Breast epithelium (tissue), 4 donors: ENCODE measurements at regions not wholly inside any gene's neighbourhood (a gene's known extent, or its start where the extent isn't known, plus 50 kb on each side); places are given as distances from the start of the nearest gene placed in this dataset.

Experiments used
- DNase-seq, 2 donors: peaks; one replicate each; pipeline ENCODE4 v3.0.0-alpha.2; 2019; ENCODE audit warnings: low spot score in 2 of 2
- H3K27ac ChIP-seq, 2 donors: fragments of 200-600 bp; sonication (generic) in 1 of 2; one replicate each; pipeline ENCODE4 v1.5.1; 2016 to 2019; ENCODE audit warnings: mild to moderate bottlenecking in 1 of 2
- H3K27me3 ChIP-seq, 2 donors: fragments of 200-600 bp; sonication (generic) in 1 of 2; one replicate each; pipeline versions ENCODE4 v1.5.1 to v1.6.0; 2017 to 2019; ENCODE audit warnings: control low read depth in 1 of 2, mild to moderate bottlenecking in 1 of 2
- H3K36me3 ChIP-seq: fragments of 200-600 bp; one replicate; pipeline ENCODE4 v1.5.1; 2019
- H3K4me1 ChIP-seq, 2 donors: fragments of 200-600 bp; sonication (generic); one replicate each; pipeline ENCODE4 v1.5.1; 2016 to 2019; ENCODE audit warnings: control low read depth in 1 of 2
- H3K4me3 ChIP-seq, 3 donors: fragments of 200-600 bp; sonication (generic); 1 replicate in 2 of 3; 2 replicates in 1 of 3; pipeline ENCODE4 v1.5.1; 2016 to 2019; ENCODE audit warnings: mild to moderate bottlenecking in 3 of 3, moderate library complexity in 2 of 3
- H3K9me3 ChIP-seq, 2 donors: fragments of 200-600 bp; sonication (generic) in 1 of 2; one replicate each; pipeline ENCODE4 v1.5.1; 2016 to 2019; ENCODE audit warnings: control low read depth in 1 of 2
- CTCF ChIP-seq, 3 donors: fragments of 450-650 bp; IDR thresholded peaks; one replicate each; pipeline ENCODE4 v1.5.1; 2016 to 2017; ENCODE audit warnings: antibody characterized with exemption in 3 of 3, mild to moderate bottlenecking in 3 of 3, moderate library complexity in 3 of 3
- POLR2A ChIP-seq: fragments of 450-650 bp; IDR thresholded peaks from one replicate; pipeline ENCODE4 v1.6.1; 2016; ENCODE audit warnings: antibody characterized with exemption, mild to moderate bottlenecking, moderate library complexity
- POLR2AphosphoS5 ChIP-seq, 3 donors: sonication (generic); formaldehyde crosslinking; IDR thresholded peaks; one replicate each; pipeline ENCODE4 v1.6.1; 2017; ENCODE audit warnings: antibody characterized with exemption in 3 of 3
- intact Hi-C: fragments of 100-400 bp; cut with DNase I; formaldehyde crosslinking; loops from one replicate; pipeline ENCODE4 v1.15.1; 2023; ENCODE audit warnings: low total_unique reads

GRCh38 chr3:117238806-117239205 is 529.2 kb downstream of the TUSC7 start:
- H3K27ac ChIP-seq = no peak overlapping the region
- no peaks in the 10 kb centered on the region for H3K9me3 ChIP-seq
- TF ChIP-seq POLR2AphosphoS5 (IDR thresholded peaks at IDR 0.05) (no peak), POLR2A (no peak), CTCF (IDR thresholded peaks at IDR 0.05) (no peak)
- no peak overlapping the region for H3K4me3 ChIP-seq
- DNase-seq = no peak
- no peaks in the 10 kb centered on the region for H3K36me3 ChIP-seq
- H3K4me1 ChIP-seq = no peaks in the 10 kb centered on the region
- intact Hi-C loops = no loop called here
- no peaks in the 10 kb centered on the region for H3K27me3 ChIP-seq

GRCh38 chr3:117243657-117244056 is 534.1 kb downstream of the TUSC7 start:
- no peak for DNase-seq
- H3K27me3 ChIP-seq = no peaks in the 10 kb centered on the region
- H3K9me3 ChIP-seq = no peaks in the 10 kb centered on the region
- intact Hi-C loops = no loop called here
- no peaks in the 10 kb centered on the region for H3K4me1 ChIP-seq
- TF ChIP-seq POLR2AphosphoS5 (IDR thresholded peaks at IDR 0.05) (no peak), POLR2A (no peak), CTCF (IDR thresholded peaks at IDR 0.05) (no peak)
- H3K27ac ChIP-seq = no peak overlapping the region
- H3K4me3 ChIP-seq = no peak overlapping the region
- no peaks in the 10 kb centered on the region for H3K36me3 ChIP-seq

DNA sequence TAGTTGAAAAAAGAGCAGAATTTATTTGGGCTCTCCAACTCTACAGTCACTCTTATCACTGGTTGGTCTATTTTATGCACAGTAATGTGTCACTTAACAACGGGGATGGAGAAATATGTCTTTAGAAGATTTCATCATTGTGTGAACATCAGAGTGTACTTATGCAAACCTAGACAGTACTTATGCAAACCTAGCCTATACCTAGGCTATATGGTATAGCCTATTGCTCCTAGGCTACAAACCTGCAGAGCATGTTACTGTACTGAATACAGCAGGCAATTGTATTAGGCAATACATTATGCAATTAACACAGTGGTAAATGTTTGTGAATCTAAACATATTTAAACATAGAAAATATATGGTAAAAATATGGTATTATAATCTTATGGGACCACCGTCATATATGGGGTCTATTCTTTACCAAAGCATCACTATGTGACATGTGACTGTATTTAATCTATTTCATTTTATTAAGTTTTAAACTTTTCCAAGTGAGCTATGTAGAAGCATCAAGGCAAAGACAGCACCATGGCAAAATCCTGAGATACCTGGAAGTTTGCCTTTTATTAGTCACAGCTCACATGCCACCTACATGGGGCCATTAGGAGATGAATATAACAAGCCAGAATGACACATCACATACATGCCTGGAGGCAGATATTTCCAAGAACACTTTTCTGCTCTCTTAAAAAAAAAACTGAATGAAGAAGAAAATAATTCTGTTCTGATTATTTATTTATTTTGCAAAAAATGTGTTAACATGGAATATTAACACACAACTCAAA is 537.4 kb downstream of the TUSC7 start:
- Histone ChIP-seq H3K27ac (no peak overlapping the region), H3K36me3 (no peaks in the 10 kb centered on the region), H3K4me1 (no peaks in the 10 kb centered on the region), H3K27me3 (no peaks in the 10 kb centered on the region), H3K9me3 (no peaks in the 10 kb centered on the region), H3K4me3 (no peak overlapping the region)
- TF ChIP-seq POLR2AphosphoS5 (IDR thresholded peaks at IDR 0.05) = no peak
- no peak for TF ChIP-seq POLR2A
- no peak for TF ChIP-seq CTCF (IDR thresholded peaks at IDR 0.05)
- no peak for DNase-seq
- intact Hi-C loops = no loop called here

DNA sequence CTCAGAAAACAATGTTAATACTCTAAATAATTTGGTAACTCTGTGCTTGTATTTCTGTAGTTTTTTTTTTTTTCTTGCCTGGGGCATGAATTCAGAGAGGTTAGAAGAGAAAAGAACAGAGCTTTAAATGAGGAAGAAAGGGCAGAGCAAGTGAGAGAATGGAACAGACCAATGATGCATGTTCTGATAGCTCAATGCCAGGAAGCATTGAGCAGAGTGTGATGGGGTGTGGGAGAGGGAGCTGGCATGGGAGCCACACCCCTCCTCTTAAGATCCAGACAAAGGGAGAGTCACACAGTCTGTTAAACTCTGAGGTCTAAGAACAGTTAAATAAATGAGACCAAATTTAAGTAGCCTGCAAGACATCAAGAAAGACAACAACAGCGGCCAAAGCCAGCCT is 538.6 kb downstream of the TUSC7 start:
- Histone ChIP-seq H3K27ac (no peak overlapping the region), H3K4me1 (no peaks in the 10 kb centered on the region), H3K9me3 (no peaks in the 10 kb centered on the region), H3K4me3 (no peak overlapping the region), H3K27me3 (no peaks in the 10 kb centered on the region), H3K36me3 (no peaks in the 10 kb centered on the region)
- intact Hi-C loops = no loop called here
- DNase-seq = no peak
- TF ChIP-seq POLR2AphosphoS5 (IDR thresholded peaks at IDR 0.05) = no peak
- no peak for TF ChIP-seq POLR2A
- TF ChIP-seq CTCF (IDR thresholded peaks at IDR 0.05) = no peak

DNA sequence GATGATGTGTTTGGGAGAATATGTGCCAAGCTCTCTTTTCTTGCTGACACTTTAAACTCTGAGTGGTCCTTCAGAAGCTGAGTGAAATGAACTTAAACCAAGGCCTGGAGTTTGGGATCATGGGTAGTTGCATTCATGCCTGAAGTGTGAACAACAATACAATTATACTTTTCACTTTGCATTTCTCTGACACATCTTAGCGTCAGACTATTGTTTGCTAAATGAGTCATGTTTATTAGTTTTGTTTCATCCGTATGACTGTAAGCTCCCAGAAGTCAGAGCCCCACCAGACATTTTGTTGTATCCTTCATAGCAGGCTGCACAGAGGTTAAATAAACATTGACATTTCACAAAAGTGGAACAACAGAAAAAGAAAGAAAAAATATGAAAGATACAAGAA is 542.6 kb downstream of the TUSC7 start:
- no peaks in the 10 kb centered on the region for H3K36me3 ChIP-seq
- TF ChIP-seq POLR2AphosphoS5 (IDR thresholded peaks at IDR 0.05) = no peak
- no peak for TF ChIP-seq CTCF (IDR thresholded peaks at IDR 0.05)
- TF ChIP-seq POLR2A = no peak
- no peak for DNase-seq
- no peaks in the 10 kb centered on the region for H3K4me1 ChIP-seq
- no peaks in the 10 kb centered on the region for H3K27me3 ChIP-seq
- H3K9me3 ChIP-seq = no peaks in the 10 kb centered on the region
- intact Hi-C loops = no loop called here
- no peak overlapping the region for H3K27ac ChIP-seq
- H3K4me3 ChIP-seq = no peak overlapping the region
